HCT116 (cell line): ENCODE measurements at regions not wholly inside any gene's neighbourhood (a gene's known extent, or its start where the extent isn't known, plus 50 kb on each side); places are given as distances from the start of the nearest gene placed in this dataset.

Experiments
- ATAC-seq: fragments of 200-7000 bp; cut with Tn5 transposase; 2 replicates; pipeline ENCODE4 v1.9.1; 2020; ENCODE audit warnings: mild to moderate bottlenecking, moderate library complexity
- BruUV-seq: library from RNA; stranded (reverse); fragments of 400-500 nt; replicated peaks from 2 replicates; lab custom pipeline; 2021; lab: Mats Ljungman, UMichigan
- CTCF ChIA-PET: fragments of 300-600 bp; sonication (Branson Sonifier 250); formaldehyde crosslinking; loops from one replicate; lab custom pipeline; 2021; ENCODE audit warnings: antibody characterized with exemption; lab: Charles Lee
- POLR2A ChIA-PET: fragments of 300-600, 350-600 bp; sonication (Branson Sonifier 250); formaldehyde crosslinking; loops from one replicate; lab custom pipeline; 2021; ENCODE audit warnings: antibody characterized with exemption; lab: Charles Lee
- RAD21 ChIA-PET, 2 experiments: fragments of 300-600 bp; sonication (Branson Sonifier 250); formaldehyde crosslinking; loops; one replicate each; lab custom pipeline; 2023; ENCODE audit warnings: low total read pairs in 2 of 2; ENCODE audit not compliant: uncharacterized antibody in 2 of 2, unreplicated experiment in 2 of 2, low non-redundant PET in 1 of 2; lab: Charles Lee
- DNase-seq: peaks from one replicate; pipeline ENCODE4 v3.0.0-alpha.2; 2010; ENCODE audit warnings: low read depth, low spot score
- H2AFZ ChIP-seq: fragments of 200-600 bp; shearing (Covaris generic), sonication (generic); 2 replicates; pipeline ENCODE4 v1.6.1; 2017; ENCODE audit warnings: low read depth, mixed run types, mixed read lengths, antibody characterized with exemption, low read length; ENCODE audit not compliant: poor library complexity, severe bottlenecking
- H3K27ac ChIP-seq: 2 replicates; pipeline ENCODE4 v1.5.1; 2012; ENCODE audit warnings: low read depth, low read length
- H3K27me3 ChIP-seq: fragments of 200-600 bp; sonication (generic); 2 replicates; pipeline ENCODE4 v1.6.1; 2016; ENCODE audit warnings: mixed run types, low read length, mixed read lengths; ENCODE audit not compliant: insufficient read depth
- H3K36me3 ChIP-seq, 2 experiments: fragments of 200-500 bp in 1 of 2; fragments of 200-600 bp in 1 of 2; sonication (Bioruptor generic) in 1 of 2; sonication (generic) in 1 of 2; 2 replicates each; pipeline versions ENCODE4 v1.5.1 to v1.6.1; 2014 to 2016; ENCODE audit warnings: low read length in 2 of 2, inconsistent platforms in 1 of 2, mixed read lengths in 1 of 2, mixed run types in 1 of 2; ENCODE audit not compliant: insufficient read depth in 2 of 2, control insufficient read depth in 1 of 2
- H3K4me1 ChIP-seq, 2 experiments: fragments of 200-600 bp in 1 of 2; sonication (generic) in 1 of 2; 2 replicates each; pipeline versions ENCODE4 v1.5.1 to v1.6.1; 2012 to 2017; ENCODE audit warnings: low read length in 2 of 2, inconsistent platforms in 1 of 2, mild to moderate bottlenecking in 1 of 2, mixed read lengths in 1 of 2, mixed run types in 1 of 2, moderate library complexity in 1 of 2; ENCODE audit not compliant: insufficient read depth in 2 of 2, control insufficient read depth in 1 of 2
- H3K4me2 ChIP-seq: fragments of 200-600 bp; sonication (generic); 2 replicates; pipeline ENCODE4 v1.6.1; 2017; ENCODE audit warnings: mixed run types, low read length, mixed read lengths
- H3K4me3 ChIP-seq, 2 experiments: fragments of 200-600 bp in 1 of 2; sonication (generic) in 1 of 2; replicated peaks in 1 of 2; 2 replicates each; pipeline ENCODE4 v1.5.1; 2011 to 2016; ENCODE audit warnings: low read length in 2 of 2, control low read depth in 1 of 2, low read depth in 1 of 2, mild to moderate bottlenecking in 1 of 2, mixed read lengths in 1 of 2, mixed run types in 1 of 2
- H3K79me2 ChIP-seq: fragments of 200-600 bp; sonication (generic); 2 replicates; pipeline ENCODE4 v1.6.1; 2017; ENCODE audit warnings: mild to moderate bottlenecking, mixed run types, low read length, moderate library complexity, mixed read lengths; ENCODE audit not compliant: insufficient read depth
- H3K9ac ChIP-seq: fragments of 200-600 bp; sonication (generic); 2 replicates; pipeline ENCODE4 v1.6.1; 2016; ENCODE audit warnings: low read length, mixed read lengths
- H3K9me2 ChIP-seq: fragments of 200-600 bp; sonication (generic), shearing (Covaris generic); 2 replicates; pipeline ENCODE4 v1.6.1; 2017; ENCODE audit warnings: mixed run types, mild to moderate bottlenecking, moderate library complexity; ENCODE audit not compliant: insufficient read depth
- H3K9me3 ChIP-seq, 2 experiments: fragments of 200-500 bp in 1 of 2; fragments of 200-600 bp in 1 of 2; sonication (Bioruptor generic) in 1 of 2; sonication (generic) in 1 of 2; 2 replicates each; pipeline ENCODE4 v1.6.1; 2014 to 2017; ENCODE audit warnings: low read length in 2 of 2, mixed read lengths in 2 of 2, inconsistent platforms in 1 of 2, low read depth in 1 of 2, mild to moderate bottlenecking in 1 of 2, mixed run types in 1 of 2, moderate library complexity in 1 of 2; ENCODE audit not compliant: control insufficient read depth in 1 of 2, insufficient read depth in 1 of 2
- H4K20me1 ChIP-seq: fragments of 200-600 bp; sonication (generic), shearing (Covaris generic); 2 replicates; pipeline ENCODE4 v1.6.1; 2017; ENCODE audit warnings: mixed run types, mild to moderate bottlenecking, moderate library complexity; ENCODE audit not compliant: insufficient read depth
- EGR1 ChIP-seq: IDR thresholded peaks from 2 replicates; pipeline ENCODE4 v1.6.1; 2012; ENCODE audit warnings: low read depth
- ELF1 ChIP-seq: IDR thresholded peaks from 2 replicates; pipeline ENCODE4 v1.6.1; 2012; ENCODE audit warnings: low read depth, borderline replicate concordance
- POLR2A ChIP-seq: IDR thresholded peaks from 2 replicates; pipeline ENCODE4 v1.7.0; 2011; ENCODE audit warnings: borderline replicate concordance; ENCODE audit not compliant: insufficient read depth, insufficient read length; ENCODE audit errors: extremely low read depth
- SP1 ChIP-seq: IDR thresholded peaks from 2 replicates; pipeline ENCODE4 v1.6.1; 2012; ENCODE audit warnings: low read depth
- SRF ChIP-seq: IDR thresholded peaks from 2 replicates; pipeline ENCODE4 v1.6.1; 2012; ENCODE audit warnings: low read depth
- ZNF274 ChIP-seq: fragments of 200-500 bp; sonication (Bioruptor generic); IDR thresholded peaks from 2 replicates; pipeline ENCODE4 v1.6.1; 2014; ENCODE audit warnings: mild to moderate bottlenecking, low read depth, low read length, inconsistent platforms
- intact Hi-C: fragments of 100-400 bp; cut with micrococcal nuclease; formaldehyde crosslinking; loops from 2 replicates; pipeline ENCODE4 v1.10.0; 2022
- TF ChIP-seq, protein P1 (sequence below): IDR thresholded peaks from 2 replicates; pipeline ENCODE4 v1.6.1; 2011; ENCODE audit warnings: mild to moderate bottlenecking, low read length, moderate library complexity; ENCODE audit not compliant: insufficient replicate concordance; ENCODE audit errors: extremely low read depth

DNA sequence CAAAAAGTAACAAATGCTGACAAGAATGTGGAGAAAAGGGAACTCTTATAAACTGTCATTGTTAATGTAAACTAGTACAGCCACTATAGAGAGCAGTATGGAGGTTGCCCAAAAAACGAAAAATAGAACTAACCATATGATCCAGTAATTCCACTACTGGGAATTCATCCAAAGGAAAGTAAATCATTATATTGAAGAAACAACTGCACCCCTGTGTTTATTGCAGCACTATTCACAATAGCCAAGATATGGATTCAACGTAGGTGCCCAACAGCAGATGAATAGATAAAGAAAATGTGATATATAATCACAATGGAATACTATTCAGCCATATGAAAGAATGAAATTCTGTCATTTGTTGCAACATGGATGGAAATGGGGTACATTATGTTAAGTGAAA, 188.0 kb upstream of the E2F7 start:
- CTCF ChIA-PET: no interaction called here
- Histone ChIP-seq H3K4me3 (no peak overlapping the region), H3K36me3 (no peaks in the 10 kb centered on the region), H3K9ac (no peak overlapping the region), H3K4me2 (no peak overlapping the region), H3K79me2 (no peaks in the 10 kb centered on the region), H3K9me3 (no peaks in the 10 kb centered on the region), H3K27me3 (no peaks in the 10 kb centered on the region), H4K20me1 (no peaks in the 10 kb centered on the region), H2AFZ (no peak overlapping the region), H3K9me2 (no peaks in the 10 kb centered on the region), H3K4me1 (no peaks in the 10 kb centered on the region), H3K27ac (no peak overlapping the region)
- POLR2A ChIA-PET: no interaction called here
- RAD21 ChIA-PET: no interaction called here
- DNase-seq (no peak), ATAC-seq (no peak)
- BruUV-seq: no TSS peak
- intact Hi-C loops: no loop called here
- TF ChIP-seq EGR1: no peak

DNA sequence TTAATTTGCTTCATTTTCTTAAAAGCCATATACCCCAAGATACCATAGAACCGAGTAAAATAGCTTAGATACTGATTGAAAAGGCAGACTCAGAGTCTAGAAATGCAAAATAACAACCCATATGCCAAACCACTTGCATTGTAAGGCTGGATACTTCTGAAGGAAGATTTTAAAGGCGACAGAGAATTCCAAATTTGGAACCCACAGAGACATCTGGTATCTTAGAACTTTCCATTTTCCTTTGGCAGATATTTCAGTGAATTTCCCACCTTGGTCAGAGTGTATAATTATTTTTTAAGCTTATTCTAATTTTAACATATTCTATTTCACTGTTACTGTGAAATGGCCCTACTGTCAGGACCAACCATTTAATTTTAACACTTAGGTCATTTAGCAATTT, 186.4 kb upstream of the E2F7 start:
- no peak overlapping the region for H3K4me2 ChIP-seq
- H3K9ac ChIP-seq: no peak overlapping the region
- BruUV-seq: no TSS peak
- CTCF ChIA-PET: no interaction called here
- H3K9me2 ChIP-seq: no peaks in the 10 kb centered on the region
- no peaks in the 10 kb centered on the region for H3K79me2 ChIP-seq
- H3K27me3 ChIP-seq: no peaks in the 10 kb centered on the region
- H3K36me3 ChIP-seq: no peaks in the 10 kb centered on the region
- no peak for DNase-seq
- no peak for ATAC-seq
- no peaks in the 10 kb centered on the region for H4K20me1 ChIP-seq
- no peaks in the 10 kb centered on the region for H3K9me3 ChIP-seq
- no peaks in the 10 kb centered on the region for H3K4me1 ChIP-seq
- TF ChIP-seq POLR2A (no peak), SP1 (no peak), ELF1 (no peak), ZNF274 (no peak), SRF (no peak)
- TF ChIP-seq, protein P1, sequence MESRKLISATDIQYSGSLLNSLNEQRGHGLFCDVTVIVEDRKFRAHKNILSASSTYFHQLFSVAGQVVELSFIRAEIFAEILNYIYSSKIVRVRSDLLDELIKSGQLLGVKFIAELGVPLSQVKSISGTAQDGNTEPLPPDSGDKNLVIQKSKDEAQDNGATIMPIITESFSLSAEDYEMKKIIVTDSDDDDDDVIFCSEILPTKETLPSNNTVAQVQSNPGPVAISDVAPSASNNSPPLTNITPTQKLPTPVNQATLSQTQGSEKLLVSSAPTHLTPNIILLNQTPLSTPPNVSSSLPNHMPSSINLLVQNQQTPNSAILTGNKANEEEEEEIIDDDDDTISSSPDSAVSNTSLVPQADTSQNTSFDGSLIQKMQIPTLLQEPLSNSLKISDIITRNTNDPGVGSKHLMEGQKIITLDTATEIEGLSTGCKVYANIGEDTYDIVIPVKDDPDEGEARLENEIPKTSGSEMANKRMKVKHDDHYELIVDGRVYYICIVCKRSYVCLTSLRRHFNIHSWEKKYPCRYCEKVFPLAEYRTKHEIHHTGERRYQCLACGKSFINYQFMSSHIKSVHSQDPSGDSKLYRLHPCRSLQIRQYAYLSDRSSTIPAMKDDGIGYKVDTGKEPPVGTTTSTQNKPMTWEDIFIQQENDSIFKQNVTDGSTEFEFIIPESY: no peak
- H3K4me3 ChIP-seq: no peak overlapping the region
- RAD21 ChIA-PET: no interaction called here
- H2AFZ ChIP-seq: no peak overlapping the region
- POLR2A ChIA-PET: no interaction called here
- H3K27ac ChIP-seq: no peak overlapping the region
- intact Hi-C loops: no loop called here
